GM19240 (cell line): ENCODE measurements at regions not wholly inside any gene's neighbourhood (a gene's known extent, or its start where the extent isn't known, plus 50 kb on each side); places are given as distances from the start of the nearest gene placed in this dataset.

Experiments used
- DNase-seq: peaks from one replicate; pipeline ENCODE4 v3.0.0; 2011; ENCODE audit warnings: low spot score; ENCODE audit not compliant: insufficient read length

DNA sequence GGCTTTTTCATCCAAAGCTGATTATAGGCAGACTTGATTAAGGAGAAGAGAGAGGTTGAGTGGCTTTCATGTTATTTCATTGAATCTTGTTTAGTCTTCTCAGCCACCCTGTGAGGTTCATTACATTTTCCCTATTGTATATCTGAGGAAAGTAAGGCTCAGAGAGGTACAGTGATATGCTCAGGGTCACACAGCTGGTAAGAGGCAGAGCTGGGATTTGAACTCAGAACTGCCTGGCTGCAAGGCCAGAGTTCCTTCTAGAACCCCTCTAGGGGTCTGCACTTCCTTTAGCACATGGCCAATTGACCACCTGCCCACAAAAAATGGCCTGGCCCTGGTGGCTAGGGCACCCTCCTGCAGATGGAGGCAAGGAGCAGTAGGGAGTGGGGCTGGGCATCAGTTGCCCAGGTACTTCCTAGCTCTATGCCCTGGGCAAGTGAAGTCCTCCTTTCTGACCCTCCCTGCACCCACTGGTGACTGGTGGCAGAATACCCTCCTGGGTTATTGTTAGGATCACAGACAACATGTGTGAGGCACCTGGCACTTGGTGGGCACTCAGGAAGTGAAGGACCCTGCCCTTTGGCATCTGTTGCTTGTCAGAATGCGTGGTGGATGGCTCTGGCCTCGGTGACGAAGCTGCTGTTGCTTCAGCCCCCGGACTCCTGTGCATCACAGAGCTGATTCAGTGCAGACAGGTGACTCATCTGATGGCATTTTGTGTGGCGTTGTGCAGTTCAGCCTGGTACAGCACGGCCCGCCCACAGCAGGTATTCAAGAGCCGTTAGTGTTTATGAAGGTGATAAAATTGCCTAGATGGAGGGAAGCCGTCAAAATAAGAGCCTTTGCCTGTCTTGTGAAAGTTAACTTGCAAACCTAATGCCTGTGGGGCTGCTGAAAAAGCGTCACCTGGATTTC lies 115.8 kb downstream of the SLC25A47 start:
- DNase-seq: no peak

DNA sequence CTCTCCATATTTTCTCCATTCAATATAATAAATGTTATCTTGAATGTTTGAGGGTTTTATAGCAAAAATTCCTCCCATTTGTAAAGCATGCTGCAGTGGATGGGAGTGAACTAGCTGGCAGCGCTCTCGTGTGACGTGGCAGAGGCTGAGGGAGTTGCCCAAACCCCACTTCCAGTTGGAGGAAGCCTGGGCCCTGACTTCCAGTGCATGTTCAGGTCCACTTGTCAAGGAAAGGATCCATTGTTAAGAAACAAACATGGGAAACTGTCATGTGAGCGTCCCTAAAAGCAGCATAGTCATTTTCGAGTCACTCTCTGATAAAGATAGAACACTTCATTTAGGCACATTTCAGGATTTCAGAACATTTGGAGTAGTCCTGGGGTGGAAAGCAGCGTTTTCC lies 116.6 kb downstream of the SLC25A47 start:
- DNase-seq: no peak

DNA sequence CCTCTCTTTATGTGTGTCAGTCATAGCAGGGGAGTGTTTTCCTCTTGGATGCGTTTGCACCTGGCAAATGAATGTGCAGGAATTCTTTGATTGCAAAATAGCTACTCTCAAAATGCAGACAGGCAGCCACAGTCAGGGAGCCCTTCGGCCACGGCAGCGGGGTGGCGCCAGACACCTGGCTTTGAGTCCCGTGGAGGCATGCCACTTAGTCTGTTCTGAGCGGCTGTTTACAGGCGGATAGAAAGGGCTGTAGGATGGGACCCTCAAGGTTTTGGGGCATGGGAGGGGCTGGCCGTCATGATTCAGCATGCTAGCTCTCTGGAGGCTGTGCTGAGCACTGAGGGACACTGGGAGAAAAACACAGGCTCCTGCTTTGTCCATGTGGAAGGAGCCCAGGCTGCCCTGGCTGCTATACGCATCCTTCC lies 117.1 kb downstream of the SLC25A47 start:
- DNase-seq: no peak

DNA sequence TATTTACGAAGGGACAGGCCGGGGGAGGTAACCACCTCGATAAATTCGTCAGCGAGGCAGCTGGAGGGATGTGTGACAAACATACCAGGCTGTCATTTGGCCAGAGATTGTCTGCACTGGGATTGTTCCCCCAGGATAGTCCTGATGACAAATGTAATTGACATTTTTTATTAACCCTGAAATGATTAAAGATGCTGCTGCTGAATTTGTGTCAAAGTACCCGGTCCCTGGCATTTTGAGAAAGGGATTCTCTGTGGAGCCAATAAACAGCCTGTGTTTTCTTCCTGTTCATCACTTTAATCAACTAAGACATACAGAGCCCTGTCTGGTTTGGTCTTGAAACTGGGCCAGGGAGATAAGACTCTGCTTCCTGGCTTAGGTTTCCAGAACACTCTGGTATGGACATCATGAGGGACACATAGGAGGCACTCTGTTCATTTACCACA lies 117.6 kb downstream of the SLC25A47 start:
- no peak for DNase-seq

DNA sequence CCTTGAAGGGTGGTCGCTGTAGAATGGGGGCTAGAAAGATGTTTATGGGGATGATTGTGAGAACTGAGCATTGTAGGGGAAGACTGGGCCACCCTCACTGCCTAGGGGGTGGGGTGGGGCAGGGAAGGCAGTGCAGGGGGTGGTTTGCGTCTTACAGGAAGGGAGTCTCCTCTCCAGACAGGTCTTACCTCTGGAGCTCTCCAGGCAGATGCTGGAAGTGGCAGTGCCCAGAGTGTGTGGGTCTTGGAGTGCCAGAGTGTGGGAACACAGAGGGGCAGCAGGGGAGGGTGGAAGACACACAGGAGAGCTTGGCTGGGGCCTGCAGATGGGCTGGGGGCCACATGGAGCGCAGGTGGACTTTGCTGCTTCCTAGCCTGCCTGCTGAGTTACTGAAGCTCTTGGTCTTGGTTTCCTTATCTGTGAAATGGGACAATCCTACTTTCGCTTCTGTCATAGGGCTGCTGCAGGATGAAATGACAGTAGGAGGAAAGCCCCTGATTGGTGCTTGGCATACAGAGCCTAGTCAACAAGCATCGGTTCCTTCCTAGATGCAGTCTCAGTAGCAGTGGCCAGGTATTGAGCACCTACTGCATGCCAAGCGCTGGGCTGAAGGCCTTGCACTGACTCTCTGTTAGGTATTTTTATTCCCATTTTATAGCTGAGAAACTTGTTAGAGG lies 118.3 kb downstream of the SLC25A47 start:
- DNase-seq: no peak

DNA sequence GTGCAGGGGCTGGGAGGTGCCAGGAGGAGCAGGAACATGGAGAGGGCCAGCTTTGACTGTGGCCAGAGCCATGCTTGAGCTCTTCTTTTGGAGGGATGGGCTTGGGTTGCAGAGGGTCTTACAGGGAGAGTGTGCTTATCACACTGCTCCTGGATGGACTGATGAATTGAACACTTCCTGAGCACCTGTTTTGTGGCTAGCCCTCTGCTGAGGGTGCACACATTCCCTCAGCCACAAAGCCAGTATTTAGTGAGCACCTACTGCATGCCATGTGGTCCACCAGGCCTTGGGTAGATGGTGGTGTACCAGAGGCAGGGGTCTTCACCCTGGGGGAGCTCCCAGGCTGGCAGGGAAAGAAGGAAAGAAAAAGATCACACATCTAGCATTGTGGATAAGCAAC lies 118.9 kb downstream of the SLC25A47 start:
- DNase-seq: no peak

DNA sequence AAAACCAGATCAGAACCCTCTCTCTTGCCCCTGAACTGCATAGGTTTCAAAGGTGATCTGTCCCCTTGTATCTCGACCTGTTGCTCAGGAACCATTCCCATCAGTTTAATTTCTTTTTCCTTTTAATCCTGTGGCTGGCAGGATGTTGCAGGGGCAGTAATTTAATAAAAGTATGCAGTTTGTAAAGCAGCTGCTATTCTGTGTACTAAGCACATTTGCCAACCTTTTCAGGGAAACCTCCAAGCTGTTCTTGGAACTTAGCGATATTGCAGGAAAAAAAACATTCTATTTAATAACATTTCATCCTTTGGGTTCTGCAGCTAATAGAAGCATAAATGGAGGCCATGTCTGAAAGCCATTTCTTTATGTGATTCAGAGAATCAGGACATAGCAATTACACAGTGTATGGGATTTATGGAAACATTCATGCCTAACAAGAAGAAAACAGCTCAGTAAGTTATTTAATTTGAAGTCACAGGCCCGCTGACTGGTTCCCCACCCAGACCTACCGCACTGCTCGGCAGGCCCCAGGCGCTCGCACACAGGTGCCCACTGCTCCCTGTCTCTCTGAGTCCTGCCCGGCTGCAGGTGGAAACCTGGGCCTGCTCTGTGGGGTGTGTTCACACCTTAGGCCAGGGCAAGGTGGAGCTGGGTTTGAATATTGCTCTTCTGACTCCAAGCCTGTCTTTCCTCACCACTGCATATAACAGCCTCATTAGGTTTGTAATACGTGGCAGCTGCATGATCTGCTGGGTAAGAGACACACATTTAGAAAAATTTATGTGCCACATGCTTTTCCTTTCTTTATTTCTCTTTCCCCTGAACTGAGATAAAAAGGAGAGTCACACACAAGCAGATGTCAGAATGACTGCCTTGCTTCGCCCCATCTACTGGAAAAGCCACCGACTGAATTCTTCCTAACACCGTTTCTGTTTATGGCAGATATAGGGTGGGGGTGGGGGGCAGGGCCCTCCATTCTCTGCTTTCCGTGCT lies 119.7 kb downstream of the SLC25A47 start:
- DNase-seq: no peak

DNA sequence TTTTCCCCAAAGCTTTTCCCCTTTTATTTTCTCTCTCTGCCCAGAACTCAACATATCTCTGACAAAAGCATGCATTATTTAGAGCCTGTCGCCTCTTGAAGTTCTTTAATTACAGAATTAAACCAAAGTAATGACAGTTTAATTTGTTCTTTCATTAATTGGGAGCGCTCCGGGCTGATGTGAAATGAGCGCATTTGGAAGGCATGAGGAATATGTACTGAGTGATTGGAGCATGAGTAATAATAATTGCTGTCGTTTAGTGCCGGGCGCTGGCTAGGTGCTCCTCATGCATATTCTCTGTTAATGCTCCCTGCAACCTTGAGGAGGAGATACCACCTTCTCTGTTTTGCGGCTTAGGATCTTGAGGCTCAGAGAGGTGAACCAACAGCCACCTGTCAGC lies 120.5 kb downstream of the SLC25A47 start:
- no peak for DNase-seq

DNA sequence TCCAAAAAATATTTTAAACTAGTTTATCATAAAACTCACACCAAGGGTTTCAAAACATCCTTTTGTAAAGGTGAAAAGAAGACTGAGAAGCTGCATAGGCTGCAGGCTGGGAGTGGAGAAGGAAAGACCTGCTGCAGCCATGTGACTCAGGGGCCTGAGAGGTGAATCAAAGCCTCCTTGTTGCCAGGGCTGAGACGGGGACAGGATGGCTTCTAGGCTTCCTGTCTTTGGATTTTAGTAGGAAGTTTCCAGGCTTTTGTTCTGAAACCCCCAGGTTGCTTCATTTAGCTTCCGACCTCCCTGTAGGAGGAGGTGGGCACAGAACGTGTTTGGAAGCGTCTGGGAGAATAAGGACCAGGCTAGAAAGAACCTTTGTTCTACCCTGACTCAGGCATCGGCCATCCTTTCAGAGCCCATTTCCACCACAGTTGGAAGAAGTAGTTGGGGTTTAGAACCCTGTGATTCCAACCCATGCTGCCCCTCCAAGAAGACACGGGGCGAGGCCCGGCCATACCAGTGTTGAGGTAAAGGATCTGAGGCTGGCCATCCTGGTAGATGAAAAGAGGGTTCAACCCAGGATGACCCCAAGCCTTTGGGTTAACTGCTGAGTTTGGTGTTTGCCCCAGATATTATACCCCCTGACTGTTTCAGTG lies 122.4 kb downstream of the SLC25A47 start:
- DNase-seq: no peak

DNA sequence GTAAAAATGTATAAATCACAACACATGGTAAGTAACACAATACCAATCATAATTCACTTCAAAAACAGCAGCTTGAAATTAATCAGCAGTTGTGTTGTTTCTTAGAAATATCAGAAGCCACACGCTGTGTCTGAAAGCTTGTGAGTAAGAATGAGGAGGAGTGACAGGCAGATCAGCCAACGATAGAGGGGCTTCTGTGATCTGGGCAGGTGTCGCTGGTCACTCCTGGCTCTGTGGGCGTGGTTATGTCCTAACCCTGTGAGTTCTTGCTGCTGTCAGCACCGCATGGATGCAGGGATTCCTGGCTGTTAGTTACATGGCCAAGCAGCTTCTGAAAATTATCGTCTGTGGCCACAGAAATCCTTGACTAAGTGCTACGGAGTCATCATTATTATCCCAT lies 123.4 kb downstream of the SLC25A47 start:
- DNase-seq: no peak

DNA sequence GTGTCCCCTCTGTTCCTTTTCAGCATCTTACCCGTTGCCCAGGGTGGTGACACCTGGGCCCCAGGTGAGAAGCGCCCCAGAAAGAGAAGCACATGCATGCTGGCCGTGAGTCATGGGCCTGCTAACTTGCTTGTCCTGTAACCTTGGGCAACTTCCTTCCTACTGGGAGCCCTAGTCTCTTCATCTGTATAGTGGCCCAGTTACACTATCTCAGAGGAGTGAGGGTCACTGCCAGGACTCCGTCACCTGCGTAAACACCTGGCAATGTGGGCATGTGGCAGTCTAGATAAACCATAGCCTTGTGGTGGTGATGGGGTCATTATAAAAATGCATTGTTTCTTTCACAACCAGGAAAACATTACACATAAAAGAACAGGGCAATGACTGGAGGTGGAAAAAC lies 125.2 kb downstream of the SLC25A47 start:
- DNase-seq: no peak

DNA sequence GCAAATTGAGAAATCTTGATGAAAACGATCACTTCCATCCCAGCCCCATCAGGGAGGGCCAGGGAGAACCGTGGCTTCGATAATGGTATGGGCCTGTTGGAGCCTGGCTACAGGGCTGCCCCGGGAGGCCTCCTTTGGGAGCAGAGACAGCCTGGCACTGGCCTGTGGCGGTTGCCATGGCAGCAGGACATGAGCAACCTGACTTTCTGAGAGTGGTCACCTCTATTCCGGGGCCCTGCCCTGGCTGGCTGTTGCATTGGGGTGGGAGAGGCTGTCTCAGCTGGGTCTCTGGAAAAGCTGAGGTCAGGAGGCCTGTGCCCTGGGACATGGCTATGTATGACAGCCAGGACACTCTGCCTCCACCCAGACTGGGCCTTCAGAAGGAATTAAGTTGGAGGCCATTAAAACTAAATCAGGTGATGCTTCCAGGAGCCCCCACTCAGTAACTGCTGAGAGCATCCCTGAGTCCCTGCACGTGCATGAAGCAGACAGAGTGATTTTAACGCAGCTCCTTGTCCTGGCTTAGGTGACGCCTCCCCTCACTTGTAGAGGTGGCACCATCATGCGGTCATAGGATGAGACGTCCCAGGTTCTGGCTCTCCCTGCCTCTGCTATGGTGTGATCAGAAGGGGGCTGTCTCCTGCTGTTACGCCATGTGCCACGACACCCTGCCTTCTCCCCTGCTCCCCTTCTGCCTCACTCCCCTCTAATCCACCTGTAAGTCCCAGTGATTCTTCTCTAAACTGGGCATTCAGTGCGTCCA lies 126.3 kb downstream of the SLC25A47 start:
- no peak for DNase-seq

DNA sequence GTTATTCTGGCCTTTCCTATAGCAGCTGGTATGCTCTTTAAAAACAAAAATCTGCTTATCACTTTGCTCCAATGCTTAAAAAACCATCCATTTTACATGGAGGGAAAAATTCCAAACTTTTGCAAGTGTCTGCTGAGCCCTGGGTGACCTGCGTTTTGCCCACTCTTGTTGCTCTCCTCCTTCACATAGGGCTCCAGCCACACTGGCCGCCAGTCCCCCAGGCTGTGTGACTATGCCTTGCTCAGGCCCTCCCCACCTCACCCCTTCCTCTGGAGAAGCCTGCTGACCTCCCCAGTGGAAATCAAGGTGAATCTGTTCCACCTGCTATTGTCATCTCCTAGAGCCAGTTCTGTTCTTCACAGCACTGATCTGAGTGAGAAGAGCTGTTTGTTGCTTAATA lies 126.9 kb downstream of the SLC25A47 start:
- DNase-seq: no peak

DNA sequence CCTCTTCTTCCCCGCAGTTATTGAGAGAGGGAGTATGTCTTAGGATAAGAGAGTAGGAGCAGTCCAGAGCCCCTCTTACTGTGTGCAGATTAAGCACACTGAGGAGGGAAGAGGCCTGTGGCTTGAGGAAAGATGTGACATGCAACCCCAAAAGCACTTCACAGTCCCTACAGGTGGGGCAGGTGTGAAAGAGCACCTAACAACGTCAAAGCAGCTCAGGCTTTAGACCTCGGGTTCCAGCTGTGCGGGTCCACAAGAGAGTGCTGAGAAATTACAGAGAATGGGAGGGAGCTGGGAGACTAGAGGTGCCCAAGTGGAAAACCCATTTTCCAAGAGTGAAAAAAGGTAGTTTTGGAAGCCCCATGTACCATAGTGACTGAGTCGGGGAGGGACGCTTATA lies 127.6 kb downstream of the SLC25A47 start:
- DNase-seq: no peak

DNA sequence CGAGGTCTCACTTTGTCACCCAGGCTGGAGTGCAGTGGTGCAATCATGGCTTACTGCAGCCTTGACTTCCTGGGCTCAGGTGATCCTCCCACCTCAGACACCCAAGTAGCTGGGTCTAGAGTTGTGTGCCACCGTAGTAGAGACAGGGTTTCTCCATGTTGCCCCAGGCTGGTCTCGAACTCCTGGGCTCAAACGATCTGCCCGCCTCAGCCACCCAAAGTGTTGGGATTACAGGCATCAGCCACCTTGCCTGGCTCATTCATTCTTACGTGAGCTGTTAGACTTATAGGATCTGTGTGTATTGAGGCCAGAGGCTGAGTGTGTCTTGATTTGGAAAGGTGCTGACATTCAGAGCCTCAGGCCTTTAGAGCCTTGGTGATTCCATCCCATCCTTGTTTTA lies 128.1 kb downstream of the SLC25A47 start:
- no peak for DNase-seq

DNA sequence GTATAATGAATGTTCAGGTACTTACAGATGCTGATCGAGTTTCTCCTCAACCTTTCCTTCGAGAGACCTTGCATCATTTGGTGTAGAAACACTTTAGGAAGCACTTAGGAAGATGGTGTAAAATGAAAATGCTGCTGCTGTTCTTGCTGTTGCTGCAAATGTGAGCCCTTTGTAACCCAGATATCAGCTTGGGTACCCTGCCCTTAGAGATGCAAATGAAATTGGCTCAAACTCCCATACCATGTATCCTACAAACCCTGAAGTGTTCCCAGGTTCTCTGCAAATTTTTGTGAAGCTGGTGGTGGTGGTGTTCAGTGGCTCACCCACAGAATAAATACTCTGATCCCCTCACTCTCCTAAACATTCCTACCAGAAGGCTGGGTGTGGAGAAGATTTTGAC lies 130.8 kb downstream of the SLC25A47 start:
- no peak for DNase-seq

DNA sequence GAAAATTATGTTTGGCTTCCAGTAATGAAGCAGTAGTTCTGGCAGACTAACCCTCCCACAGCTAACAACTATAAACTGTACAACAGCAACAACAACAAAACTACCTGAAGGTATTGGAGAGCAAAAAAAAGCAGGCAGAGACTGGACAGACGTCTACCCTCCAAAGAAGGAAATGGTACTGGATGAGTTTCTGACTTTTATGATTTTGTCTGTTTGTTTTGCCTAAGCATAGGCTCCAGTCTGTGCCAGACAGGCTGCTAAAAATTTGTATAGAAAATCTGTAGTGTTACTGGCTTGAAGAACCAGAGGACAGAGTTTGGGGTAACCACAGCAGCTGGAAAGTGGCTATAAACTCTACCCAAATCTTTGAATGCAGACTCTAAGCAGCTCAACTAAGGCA lies 131.3 kb downstream of the SLC25A47 start:
- no peak for DNase-seq

DNA sequence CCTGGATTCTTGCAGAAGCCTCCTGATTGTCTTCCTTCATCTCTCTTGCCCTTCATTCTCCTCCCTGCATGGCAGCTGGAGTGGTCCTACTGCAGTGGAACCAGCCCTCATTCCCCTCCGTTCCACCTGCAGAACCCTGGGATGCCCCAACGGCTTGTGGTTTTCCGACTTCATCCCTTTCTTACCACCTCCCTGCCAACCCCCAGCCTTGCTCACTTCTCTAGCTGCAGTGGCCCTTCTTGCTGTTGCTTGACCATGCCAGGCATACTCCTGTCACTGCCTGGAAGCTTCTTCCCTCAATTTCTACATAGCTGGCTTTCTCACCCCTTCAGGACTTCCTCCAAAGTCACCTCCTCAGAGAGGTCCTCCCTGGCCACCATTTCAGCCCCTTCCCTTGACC lies 123.3 kb downstream of the BEGAIN start:
- no peak for DNase-seq

DNA sequence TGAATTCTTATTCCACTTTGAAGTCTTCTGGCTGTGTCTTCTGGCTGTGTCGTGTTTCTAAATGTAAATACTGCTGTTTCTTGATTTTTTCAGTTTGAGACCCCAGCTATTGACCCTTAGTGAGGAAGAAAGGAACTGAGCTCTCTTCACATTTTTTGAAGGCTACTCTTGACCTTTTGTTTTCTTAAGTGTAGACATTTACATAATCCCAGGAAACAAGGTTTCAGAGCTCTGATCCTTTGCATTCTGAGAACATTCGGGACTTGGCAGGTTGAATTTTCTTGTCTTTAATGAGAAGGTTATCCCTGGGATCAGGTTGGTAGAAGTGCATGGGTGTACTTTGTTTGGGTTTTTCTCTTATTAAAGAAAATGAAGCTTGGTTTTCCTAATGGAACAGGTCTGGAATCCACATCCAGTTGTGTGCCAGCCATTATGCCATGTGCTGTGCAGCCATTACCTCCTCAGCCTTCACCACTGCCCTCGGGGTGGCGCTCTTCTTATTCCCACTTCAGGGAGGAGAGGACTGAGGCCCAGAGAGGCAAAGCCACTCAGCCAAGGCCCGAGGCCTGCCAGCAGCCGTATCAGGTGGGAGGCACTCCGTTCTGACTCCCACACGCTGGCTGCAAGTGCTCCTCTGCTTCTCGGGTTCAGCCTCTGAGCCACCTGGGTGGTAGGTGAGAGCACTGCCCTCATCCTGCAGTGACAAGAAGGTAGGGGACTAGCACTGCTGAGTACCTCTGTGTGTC lies 120.9 kb downstream of the BEGAIN start:
- DNase-seq: no peak
